ENCODE measurements at regions not wholly inside any gene's neighbourhood (a gene's known extent, or its start where the extent isn't known, plus 50 kb on each side); places are given as distances from the start of the nearest gene placed in this dataset.

DNA sequence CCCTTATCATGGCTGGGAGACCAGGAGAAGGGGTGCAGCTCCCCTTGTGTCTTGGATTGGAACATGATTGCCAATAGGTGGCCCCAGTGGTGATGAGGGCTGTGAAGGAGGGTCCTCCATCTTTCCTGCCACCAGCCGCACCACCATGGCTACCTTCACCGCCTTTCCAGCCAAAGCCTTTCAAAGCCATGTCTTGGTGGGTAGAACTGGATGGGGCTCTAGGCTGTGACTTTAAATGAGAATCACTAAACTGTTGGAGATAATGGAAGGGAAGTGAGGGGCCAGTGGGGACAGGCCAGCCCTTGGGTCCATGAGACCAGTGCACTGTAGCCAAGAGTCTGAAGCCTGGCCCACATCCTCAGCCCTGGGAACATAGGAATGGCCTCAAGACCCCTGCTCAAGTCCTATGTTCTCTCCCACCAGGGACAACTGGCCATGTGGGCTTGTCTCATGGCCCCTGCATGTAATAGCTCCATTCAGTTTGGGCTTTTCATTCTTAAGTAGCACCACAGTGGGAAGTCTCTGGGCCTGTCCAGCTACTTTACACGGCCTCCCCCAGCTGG is 345.7 kb downstream of the DYSF start:
- TF ChIP-seq, protein P1, sequence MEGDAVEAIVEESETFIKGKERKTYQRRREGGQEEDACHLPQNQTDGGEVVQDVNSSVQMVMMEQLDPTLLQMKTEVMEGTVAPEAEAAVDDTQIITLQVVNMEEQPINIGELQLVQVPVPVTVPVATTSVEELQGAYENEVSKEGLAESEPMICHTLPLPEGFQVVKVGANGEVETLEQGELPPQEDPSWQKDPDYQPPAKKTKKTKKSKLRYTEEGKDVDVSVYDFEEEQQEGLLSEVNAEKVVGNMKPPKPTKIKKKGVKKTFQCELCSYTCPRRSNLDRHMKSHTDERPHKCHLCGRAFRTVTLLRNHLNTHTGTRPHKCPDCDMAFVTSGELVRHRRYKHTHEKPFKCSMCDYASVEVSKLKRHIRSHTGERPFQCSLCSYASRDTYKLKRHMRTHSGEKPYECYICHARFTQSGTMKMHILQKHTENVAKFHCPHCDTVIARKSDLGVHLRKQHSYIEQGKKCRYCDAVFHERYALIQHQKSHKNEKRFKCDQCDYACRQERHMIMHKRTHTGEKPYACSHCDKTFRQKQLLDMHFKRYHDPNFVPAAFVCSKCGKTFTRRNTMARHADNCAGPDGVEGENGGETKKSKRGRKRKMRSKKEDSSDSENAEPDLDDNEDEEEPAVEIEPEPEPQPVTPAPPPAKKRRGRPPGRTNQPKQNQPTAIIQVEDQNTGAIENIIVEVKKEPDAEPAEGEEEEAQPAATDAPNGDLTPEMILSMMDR (IDR thresholded peaks at IDR 0.05) = no peak
- TF ChIP-seq EZH2 (IDR thresholded peaks at IDR 0.05) (no peak), EZH2phosphoT487 (IDR thresholded peaks at IDR 0.05) (no peak)

All from neural progenitor cell (in vitro differentiated cells).